Smooth muscle cell (in vitro differentiated cells): ENCODE measurements at regions not wholly inside any gene's neighbourhood (a gene's known extent, or its start where the extent isn't known, plus 50 kb on each side); places are given as distances from the start of the nearest gene placed in this dataset.

Source experiments
- DNase-seq: peaks from one replicate; lab custom pipeline; 2025; ENCODE audit not compliant: unreplicated experiment; lab: John Stamatoyannopoulos, UW
- H2AFZ ChIP-seq: fragments of 200-600 bp; sonication (generic); 2 replicates; pipeline ENCODE4 v1.6.0; 2016; ENCODE audit warnings: antibody characterized with exemption, low read depth, mild to moderate bottlenecking
- H3F3A ChIP-seq: fragments of 200-600 bp; sonication (generic); 2 replicates; pipeline ENCODE4 v1.6.0; 2017; ENCODE audit warnings: antibody characterized with exemption, low read depth
- H3K27ac ChIP-seq: fragments of 200-600 bp; sonication (generic); 2 replicates; pipeline ENCODE4 v1.5.1; 2016; ENCODE audit warnings: low read depth, mild to moderate bottlenecking
- H3K27me3 ChIP-seq: fragments of 200-600 bp; sonication (generic); 2 replicates; pipeline ENCODE4 v1.6.1; 2016; ENCODE audit warnings: low read depth, mild to moderate bottlenecking
- H3K36me3 ChIP-seq: fragments of 200-600 bp; sonication (generic); 2 replicates; pipeline ENCODE4 v1.5.1; 2016; ENCODE audit warnings: low read depth
- H3K4me1 ChIP-seq: fragments of 200-600 bp; sonication (generic); 2 replicates; pipeline ENCODE4 v1.5.1; 2016; ENCODE audit warnings: low read depth
- H3K4me2 ChIP-seq: fragments of 200-600 bp; sonication (generic); 2 replicates; pipeline ENCODE4 v1.6.0; 2016; ENCODE audit warnings: mild to moderate bottlenecking
- H3K4me3 ChIP-seq: fragments of 200-600 bp; sonication (generic); 2 replicates; pipeline ENCODE4 v1.5.1; 2016; ENCODE audit warnings: mild to moderate bottlenecking
- H3K79me2 ChIP-seq: fragments of 200-600 bp; sonication (generic); 2 replicates; pipeline ENCODE4 v1.6.0; 2016; ENCODE audit warnings: low read depth, mild to moderate bottlenecking
- H3K9ac ChIP-seq: fragments of 200-600 bp; sonication (generic); 2 replicates; pipeline ENCODE4 v1.6.0; 2016; ENCODE audit warnings: low read depth
- H3K9me3 ChIP-seq: fragments of 200-600 bp; sonication (generic); replicated peaks from 2 replicates; pipeline ENCODE4 v1.5.1; 2016; ENCODE audit warnings: low read depth
- H4K20me1 ChIP-seq: fragments of 200-600 bp; sonication (generic); 2 replicates; pipeline ENCODE4 v1.6.0; 2016; ENCODE audit warnings: low read depth
- WGBS: methylation state at CpG from one replicate; pipeline ENCODE4 v1.1.7; 2016; ENCODE audit warnings: low lambda C conversion rate; 5-methylcytosine and 5-hydroxymethylcytosine counted together
- TF ChIP-seq, protein P1 (sequence below): fragments of 200-600 bp; sonication (generic); IDR thresholded peaks from 2 replicates; pipeline ENCODE4 v1.5.1; 2017; ENCODE audit warnings: borderline replicate concordance, mild to moderate bottlenecking, antibody characterized with exemption; ENCODE audit not compliant: insufficient read depth, poor library complexity, severe bottlenecking

GRCh38 chr5:26674846-26675245 is 363.5 kb downstream of the CDH9 start:
- H3K4me1 ChIP-seq: no peaks in the 10 kb centered on the region
- H3K36me3 ChIP-seq: no peaks in the 10 kb centered on the region
- no peaks in the 10 kb centered on the region for H3K9me3 ChIP-seq
- DNase-seq: no peak
- no peak overlapping the region for H2AFZ ChIP-seq
- TF ChIP-seq, protein P1, sequence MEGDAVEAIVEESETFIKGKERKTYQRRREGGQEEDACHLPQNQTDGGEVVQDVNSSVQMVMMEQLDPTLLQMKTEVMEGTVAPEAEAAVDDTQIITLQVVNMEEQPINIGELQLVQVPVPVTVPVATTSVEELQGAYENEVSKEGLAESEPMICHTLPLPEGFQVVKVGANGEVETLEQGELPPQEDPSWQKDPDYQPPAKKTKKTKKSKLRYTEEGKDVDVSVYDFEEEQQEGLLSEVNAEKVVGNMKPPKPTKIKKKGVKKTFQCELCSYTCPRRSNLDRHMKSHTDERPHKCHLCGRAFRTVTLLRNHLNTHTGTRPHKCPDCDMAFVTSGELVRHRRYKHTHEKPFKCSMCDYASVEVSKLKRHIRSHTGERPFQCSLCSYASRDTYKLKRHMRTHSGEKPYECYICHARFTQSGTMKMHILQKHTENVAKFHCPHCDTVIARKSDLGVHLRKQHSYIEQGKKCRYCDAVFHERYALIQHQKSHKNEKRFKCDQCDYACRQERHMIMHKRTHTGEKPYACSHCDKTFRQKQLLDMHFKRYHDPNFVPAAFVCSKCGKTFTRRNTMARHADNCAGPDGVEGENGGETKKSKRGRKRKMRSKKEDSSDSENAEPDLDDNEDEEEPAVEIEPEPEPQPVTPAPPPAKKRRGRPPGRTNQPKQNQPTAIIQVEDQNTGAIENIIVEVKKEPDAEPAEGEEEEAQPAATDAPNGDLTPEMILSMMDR: no peak
- no peak overlapping the region for H3K9ac ChIP-seq
- 69% methylated on average over 8 of the region's 8 CpGs for WGBS
- no peaks in the 10 kb centered on the region for H4K20me1 ChIP-seq
- H3K27me3 ChIP-seq: no peaks in the 10 kb centered on the region
- no peak overlapping the region for H3K4me2 ChIP-seq
- no peaks in the 10 kb centered on the region for H3K79me2 ChIP-seq
- H3K27ac ChIP-seq: no peak overlapping the region
- H3K4me3 ChIP-seq: no peak overlapping the region
- no peaks in the 10 kb centered on the region for H3F3A ChIP-seq

DNA sequence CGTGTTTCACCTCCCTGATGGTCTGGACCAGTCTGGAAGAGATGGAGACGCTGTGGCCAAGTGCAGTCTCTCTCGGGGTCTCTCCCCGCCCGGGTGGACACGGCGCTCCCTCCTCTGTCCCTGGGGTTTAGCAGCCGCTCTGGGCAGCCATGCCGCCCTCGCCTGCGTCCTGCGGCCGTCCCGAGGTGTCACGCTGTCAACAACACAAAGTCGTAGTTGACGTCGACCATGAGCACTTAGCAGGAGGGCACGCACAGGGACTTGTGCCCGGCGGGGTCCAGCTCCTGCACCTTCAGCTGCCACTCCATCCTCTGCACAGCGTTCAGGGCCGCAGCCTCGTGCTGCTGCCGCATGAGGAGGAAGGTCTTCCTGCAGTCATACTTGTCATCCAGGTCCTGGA is 368.9 kb downstream of the CDH9 start:
- Histone ChIP-seq H3K36me3 (no peaks in the 10 kb centered on the region), H3K4me2 (no peak overlapping the region), H2AFZ (no peak overlapping the region), H3K9ac (no peak overlapping the region), H4K20me1 (no peaks in the 10 kb centered on the region), H3K27ac (no peak overlapping the region), H3K4me3 (no peak overlapping the region), H3K9me3 (no peaks in the 10 kb centered on the region), H3K4me1 (no peaks in the 10 kb centered on the region), H3F3A (no peaks in the 10 kb centered on the region), H3K79me2 (no peaks in the 10 kb centered on the region), H3K27me3 (no peaks in the 10 kb centered on the region)
- 90% methylated on average over 24 of the region's 25 CpGs for WGBS
- TF ChIP-seq, protein P1: no peak
- DNase-seq: no peak

- Histone ChIP-seq H3K9ac (no peak overlapping the region), H3K4me2 (no peak overlapping the region), H2AFZ (no peak overlapping the region), H3K4me1 (no peaks in the 10 kb centered on the region), H3F3A (no peaks in the 10 kb centered on the region), H4K20me1 (no peaks in the 10 kb centered on the region), H3K9me3 (no peaks in the 10 kb centered on the region), H3K36me3 (no peaks in the 10 kb centered on the region), H3K79me2 (no peaks in the 10 kb centered on the region), H3K27ac (no peak overlapping the region), H3K27me3 (no peaks in the 10 kb centered on the region), H3K4me3 (no peak overlapping the region)
- 90% methylated on average over 14 of the region's 14 CpGs for WGBS
- TF ChIP-seq, protein P1: no peak
- DNase-seq: no peak
Measured at GRCh38 chr5:26669031-26669430, 369.4 kb downstream of the CDH9 start.

GRCh38 chr5:26666371-26666770 is 372.0 kb downstream of the CDH9 start:
- Histone ChIP-seq H3K27ac (no peak overlapping the region), H3K4me2 (no peak overlapping the region)

More at GRCh38 chr5:26666371-26666770, 372.0 kb downstream of the CDH9 start:
- TF ChIP-seq, protein P1: no peak
- no peaks in the 10 kb centered on the region for H3F3A ChIP-seq
- H3K79me2 ChIP-seq: no peaks in the 10 kb centered on the region
- H3K9ac ChIP-seq: no peak overlapping the region
- no peaks in the 10 kb centered on the region for H4K20me1 ChIP-seq
- no peaks in the 10 kb centered on the region for H3K36me3 ChIP-seq
- no peak overlapping the region for H3K4me3 ChIP-seq
- no peak for DNase-seq
- H3K9me3 ChIP-seq: no peaks in the 10 kb centered on the region
- no peaks in the 10 kb centered on the region for H3K27me3 ChIP-seq
- H2AFZ ChIP-seq: no peak overlapping the region
- no peaks in the 10 kb centered on the region for H3K4me1 ChIP-seq
